GM13977 (cell line): ENCODE measurements at regions not wholly inside any gene's neighbourhood (a gene's known extent, or its start where the extent isn't known, plus 50 kb on each side); places are given as distances from the start of the nearest gene placed in this dataset.

Experiments
- DNase-seq: peaks from one replicate; pipeline ENCODE4 v3.0.0; 2012; ENCODE audit warnings: low spot score
- CTCF ChIP-seq: IDR thresholded peaks from 2 replicates; pipeline ENCODE4 v1.5.1; 2012; ENCODE audit warnings: mild to moderate bottlenecking, control low read depth; ENCODE audit not compliant: insufficient read depth; ENCODE audit errors: extremely low read depth, missing control alignments
- in situ Hi-C: fragments of 300-500 bp; cut with MboI; formaldehyde crosslinking; loops from one replicate; pipeline ENCODE4 v1.12.0; 2022; ENCODE audit warnings: low sequenced_read_pairs, low pct_unique_long_range_greater_than_20kb, mixed read lengths, inconsistent platforms; ENCODE audit not compliant: unreplicated experiment

GRCh38 chr19:32230441-32230840 is 115.0 kb upstream of the ZNF507 start:
- in situ Hi-C loops = no loop called here
- TF ChIP-seq CTCF = no peak
- no peak for DNase-seq

GRCh38 chr19:32231020-32231419 is 114.4 kb upstream of the ZNF507 start:
- in situ Hi-C loops = no loop called here
- TF ChIP-seq CTCF = no peak
- DNase-seq = no peak

- in situ Hi-C loops = no loop called here
- DNase-seq = peak; percentile 7
- no peak for TF ChIP-seq CTCF
Measured at GRCh38 chr19:32231691-32232090, 113.7 kb upstream of the ZNF507 start.

- in situ Hi-C loops = no loop called here
- no peak for TF ChIP-seq CTCF
- DNase-seq = no peak
Measured at GRCh38 chr19:32232449-32232848, 113.0 kb upstream of the ZNF507 start.

GRCh38 chr19:32233091-32233490 is 112.3 kb upstream of the ZNF507 start:
- DNase-seq = no peak
- in situ Hi-C loops = no loop called here
- no peak for TF ChIP-seq CTCF

GRCh38 chr19:32233885-32234284 is 111.5 kb upstream of the ZNF507 start:
- in situ Hi-C loops = no loop called here
- TF ChIP-seq CTCF = no peak
- no peak for DNase-seq

GRCh38 chr19:32234663-32235217 is 110.7 kb upstream of the ZNF507 start:
- TF ChIP-seq CTCF = no peak
- in situ Hi-C loops = no loop called here
- no peak for DNase-seq
